ENCODE measurements at regions not wholly inside any gene's neighbourhood (a gene's known extent, or its start where the extent isn't known, plus 50 kb on each side); places are given as distances from the start of the nearest gene placed in this dataset.
"Not testable (repeated sequence)": the region's sequence is repeated elsewhere in the genome, so short reads cannot be mapped to it uniquely, and the experiment has no call there.

- H3K9me3 ChIP-seq (ENCODE audit: control insufficient read depth, low read length, poor library complexity, severe bottlenecking) = no peaks in the 10 kb centered on the region
- ATAC-seq (no peak), DNase-seq (no peak)
- H3K36me3 Mint-ChIP-seq (ENCODE audit: low read depth) = peaks cover 2% of the 10 kb centered on the region
- H3K27me3 Mint-ChIP-seq = no peaks in the 10 kb centered on the region
- no peak overlapping the region for H3K27ac Mint-ChIP-seq
- no peaks in the 10 kb centered on the region for H3K4me1 Mint-ChIP-seq
- no peak overlapping the region for H3K4me3 Mint-ChIP-seq
Measured at GRCh38 chr3:109863701-109864100, 526.4 kb upstream of the DPPA4 start.

GRCh38 chr3:109864452-109864851 is 527.1 kb upstream of the DPPA4 start:
- ATAC-seq (no peak), DNase-seq (no peak)
- Mint-ChIP-seq H3K4me1 (no peaks in the 10 kb centered on the region), H3K36me3 (ENCODE audit: low read depth) (peaks cover 2% of the 10 kb centered on the region), H3K27ac (no peak overlapping the region), H3K4me3 (no peak overlapping the region), H3K27me3 (no peaks in the 10 kb centered on the region)
- no peaks in the 10 kb centered on the region for H3K9me3 ChIP-seq (ENCODE audit: control insufficient read depth, low read length, poor library complexity, severe bottlenecking)

GRCh38 chr3:109869586-109869985 is 532.2 kb upstream of the DPPA4 start:
- H3K36me3 Mint-ChIP-seq (ENCODE audit: low read depth) = no peaks in the 10 kb centered on the region
- ATAC-seq = no peak
- no peaks in the 10 kb centered on the region for H3K4me1 Mint-ChIP-seq
- no peaks in the 10 kb centered on the region for H3K27me3 Mint-ChIP-seq
- H3K4me3 Mint-ChIP-seq = no peak overlapping the region
- H3K9me3 ChIP-seq (ENCODE audit: control insufficient read depth, low read length, poor library complexity, severe bottlenecking) = no peaks in the 10 kb centered on the region
- no peak for DNase-seq
- no peak overlapping the region for H3K27ac Mint-ChIP-seq

GRCh38 chr3:109874896-109875708 is 537.8 kb upstream of the DPPA4 start:
- H3K36me3 Mint-ChIP-seq (ENCODE audit: low read depth) = no peaks in the 10 kb centered on the region
- no peaks in the 10 kb centered on the region for H3K9me3 ChIP-seq (ENCODE audit: control insufficient read depth, low read length, poor library complexity, severe bottlenecking)
- DNase-seq (no peak), ATAC-seq (no peak)
- no peak overlapping the region for H3K4me3 Mint-ChIP-seq
- H3K27ac Mint-ChIP-seq = no peak overlapping the region
- no peaks in the 10 kb centered on the region for H3K4me1 Mint-ChIP-seq
- H3K27me3 Mint-ChIP-seq = no peaks in the 10 kb centered on the region

- ATAC-seq, H3K4me1 Mint-ChIP-seq: not testable (repeated sequence)
Measured at GRCh38 chr3:109877616-109878015, 540.3 kb upstream of the DPPA4 start.

GRCh38 chr3:109882144-109882543 is 544.8 kb upstream of the DPPA4 start:
- H3K9me3 ChIP-seq (ENCODE audit: control insufficient read depth, low read length, poor library complexity, severe bottlenecking) = no peaks in the 10 kb centered on the region
- Mint-ChIP-seq H3K27ac (no peak overlapping the region), H3K36me3 (ENCODE audit: low read depth) (no peaks in the 10 kb centered on the region), H3K27me3 (no peaks in the 10 kb centered on the region), H3K4me1 (no peaks in the 10 kb centered on the region), H3K4me3 (no peak overlapping the region)
- ATAC-seq = no peak
- no peak for DNase-seq

More at GRCh38 chr3:109877616-109878015, 540.3 kb upstream of the DPPA4 start:
- DNase-seq; H3K9me3 ChIP-seq (ENCODE audit: control insufficient read depth, low read length, poor library complexity, severe bottlenecking); H3K27me3 Mint-ChIP-seq; H3K36me3 Mint-ChIP-seq (ENCODE audit: low read depth); H3K27ac Mint-ChIP-seq; H3K4me3 Mint-ChIP-seq: not testable (repeated sequence)

GRCh38 chr3:109887293-109887692 is 549.9 kb upstream of the DPPA4 start:
- DNase-seq (no peak), ATAC-seq (no peak)
- no peak overlapping the region for H3K27ac Mint-ChIP-seq
- no peaks in the 10 kb centered on the region for H3K4me1 Mint-ChIP-seq
- no peaks in the 10 kb centered on the region for H3K36me3 Mint-ChIP-seq (ENCODE audit: low read depth)
- H3K27me3 Mint-ChIP-seq = no peaks in the 10 kb centered on the region
- no peaks in the 10 kb centered on the region for H3K9me3 ChIP-seq (ENCODE audit: control insufficient read depth, low read length, poor library complexity, severe bottlenecking)
- no peak overlapping the region for H3K4me3 Mint-ChIP-seq

- Mint-ChIP-seq H3K36me3 (ENCODE audit: low read depth) (no peaks in the 10 kb centered on the region), H3K4me1 (no peaks in the 10 kb centered on the region), H3K4me3 (no peak overlapping the region), H3K27ac (no peak overlapping the region), H3K27me3 (no peaks in the 10 kb centered on the region)
- no peaks in the 10 kb centered on the region for H3K9me3 ChIP-seq (ENCODE audit: control insufficient read depth, low read length, poor library complexity, severe bottlenecking)
- no peak for DNase-seq
- no peak for ATAC-seq
Measured at GRCh38 chr3:109888026-109888425, 550.7 kb upstream of the DPPA4 start.

- H3K4me3 Mint-ChIP-seq = no peak overlapping the region
- H3K27ac Mint-ChIP-seq = no peak overlapping the region
Measured at GRCh38 chr3:109897734-109898133, 560.4 kb upstream of the DPPA4 start.

GRCh38 chr3:109899925-109900324 is 562.6 kb upstream of the DPPA4 start:
- no peak for ATAC-seq
- DNase-seq = no peak
- H3K4me3 Mint-ChIP-seq = peak overlapping the region; percentile 16
- H3K4me1 Mint-ChIP-seq = peaks cover 23% of the 10 kb centered on the region
- H3K27ac Mint-ChIP-seq = peak overlapping the region; percentile 75
- H3K36me3 Mint-ChIP-seq (ENCODE audit: low read depth) = peaks cover 4% of the 10 kb centered on the region
- H3K9me3 ChIP-seq (ENCODE audit: control insufficient read depth, low read length, poor library complexity, severe bottlenecking) = no peaks in the 10 kb centered on the region
- no peaks in the 10 kb centered on the region for H3K27me3 Mint-ChIP-seq

More at GRCh38 chr3:109897734-109898133, 560.4 kb upstream of the DPPA4 start:
- no peaks in the 10 kb centered on the region for H3K27me3 Mint-ChIP-seq
- ATAC-seq (no peak), DNase-seq (no peak)
- no peaks in the 10 kb centered on the region for H3K9me3 ChIP-seq (ENCODE audit: control insufficient read depth, low read length, poor library complexity, severe bottlenecking)
- H3K36me3 Mint-ChIP-seq (ENCODE audit: low read depth) = peaks cover 4% of the 10 kb centered on the region
- H3K4me1 Mint-ChIP-seq = peaks cover 23% of the 10 kb centered on the region

GRCh38 chr3:109900783-109901182 is 563.4 kb upstream of the DPPA4 start:
- ATAC-seq (no peak), DNase-seq (no peak)
- Mint-ChIP-seq H3K27ac (peak overlapping the region; percentile 75), H3K36me3 (ENCODE audit: low read depth) (peaks cover 4% of the 10 kb centered on the region), H3K4me3 (peak overlapping the region; percentile 49), H3K4me1 (peaks cover 23% of the 10 kb centered on the region), H3K27me3 (no peaks in the 10 kb centered on the region)
- H3K9me3 ChIP-seq (ENCODE audit: control insufficient read depth, low read length, poor library complexity, severe bottlenecking) = no peaks in the 10 kb centered on the region

- Mint-ChIP-seq H3K4me3 (no peak overlapping the region), H3K36me3 (ENCODE audit: low read depth) (peaks cover 4% of the 10 kb centered on the region), H3K27ac (no peak overlapping the region), H3K4me1 (peaks cover 23% of the 10 kb centered on the region), H3K27me3 (no peaks in the 10 kb centered on the region)
- no peaks in the 10 kb centered on the region for H3K9me3 ChIP-seq (ENCODE audit: control insufficient read depth, low read length, poor library complexity, severe bottlenecking)
- DNase-seq = no peak
- no peak for ATAC-seq
Measured at GRCh38 chr3:109902549-109902948, 565.2 kb upstream of the DPPA4 start.

GRCh38 chr3:109903100-109903499 is 565.8 kb upstream of the DPPA4 start:
- Mint-ChIP-seq H3K27ac (no peak overlapping the region), H3K4me3 (no peak overlapping the region), H3K4me1 (peaks cover 23% of the 10 kb centered on the region), H3K27me3 (no peaks in the 10 kb centered on the region), H3K36me3 (ENCODE audit: low read depth) (peaks cover 4% of the 10 kb centered on the region)
- H3K9me3 ChIP-seq (ENCODE audit: control insufficient read depth, low read length, poor library complexity, severe bottlenecking) = no peaks in the 10 kb centered on the region
- ATAC-seq = no peak
- DNase-seq = no peak

- ATAC-seq = no peak
- no peaks in the 10 kb centered on the region for H3K27me3 Mint-ChIP-seq
Measured at GRCh38 chr3:109910772-109911171, 573.4 kb upstream of the DPPA4 start.

More at GRCh38 chr3:109910772-109911171, 573.4 kb upstream of the DPPA4 start:
- no peak overlapping the region for H3K4me3 Mint-ChIP-seq
- H3K27ac Mint-ChIP-seq = no peak overlapping the region
- H3K36me3 Mint-ChIP-seq (ENCODE audit: low read depth) = peaks cover 3% of the 10 kb centered on the region
- no peaks in the 10 kb centered on the region for H3K9me3 ChIP-seq (ENCODE audit: control insufficient read depth, low read length, poor library complexity, severe bottlenecking)
- no peak for DNase-seq
- H3K4me1 Mint-ChIP-seq = no peaks in the 10 kb centered on the region

All from T-helper 17 cell (primary cell).